OCI-LY3 (cell line): ENCODE measurements at regions not wholly inside any gene's neighbourhood (a gene's known extent, or its start where the extent isn't known, plus 50 kb on each side); places are given as distances from the start of the nearest gene placed in this dataset.

Experiments used
- EZH2phosphoT487 ChIP-seq: fragments of 200-600 bp; shearing (Covaris generic); IDR thresholded peaks from 2 replicates; pipeline ENCODE4 v1.6.1; 2018; ENCODE audit warnings: antibody characterized with exemption, mixed run types, low read depth
- TF ChIP-seq, protein P1 (sequence below): fragments of 200-600, 300-600 bp; sonication (generic); IDR thresholded peaks from 2 replicates; pipeline ENCODE4 v1.5.1; 2014; ENCODE audit warnings: antibody characterized with exemption, low read length, low read depth

- TF ChIP-seq, protein P1, sequence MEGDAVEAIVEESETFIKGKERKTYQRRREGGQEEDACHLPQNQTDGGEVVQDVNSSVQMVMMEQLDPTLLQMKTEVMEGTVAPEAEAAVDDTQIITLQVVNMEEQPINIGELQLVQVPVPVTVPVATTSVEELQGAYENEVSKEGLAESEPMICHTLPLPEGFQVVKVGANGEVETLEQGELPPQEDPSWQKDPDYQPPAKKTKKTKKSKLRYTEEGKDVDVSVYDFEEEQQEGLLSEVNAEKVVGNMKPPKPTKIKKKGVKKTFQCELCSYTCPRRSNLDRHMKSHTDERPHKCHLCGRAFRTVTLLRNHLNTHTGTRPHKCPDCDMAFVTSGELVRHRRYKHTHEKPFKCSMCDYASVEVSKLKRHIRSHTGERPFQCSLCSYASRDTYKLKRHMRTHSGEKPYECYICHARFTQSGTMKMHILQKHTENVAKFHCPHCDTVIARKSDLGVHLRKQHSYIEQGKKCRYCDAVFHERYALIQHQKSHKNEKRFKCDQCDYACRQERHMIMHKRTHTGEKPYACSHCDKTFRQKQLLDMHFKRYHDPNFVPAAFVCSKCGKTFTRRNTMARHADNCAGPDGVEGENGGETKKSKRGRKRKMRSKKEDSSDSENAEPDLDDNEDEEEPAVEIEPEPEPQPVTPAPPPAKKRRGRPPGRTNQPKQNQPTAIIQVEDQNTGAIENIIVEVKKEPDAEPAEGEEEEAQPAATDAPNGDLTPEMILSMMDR, result no peak
- TF ChIP-seq EZH2phosphoT487, result no peak
Measured at GRCh38 chr3:71964170-71964569, 179.2 kb upstream of the PROK2 start.
